ENCODE measurements at regions not wholly inside any gene's neighbourhood (a gene's known extent, or its start where the extent isn't known, plus 50 kb on each side); places are given as distances from the start of the nearest gene placed in this dataset.

DNA sequence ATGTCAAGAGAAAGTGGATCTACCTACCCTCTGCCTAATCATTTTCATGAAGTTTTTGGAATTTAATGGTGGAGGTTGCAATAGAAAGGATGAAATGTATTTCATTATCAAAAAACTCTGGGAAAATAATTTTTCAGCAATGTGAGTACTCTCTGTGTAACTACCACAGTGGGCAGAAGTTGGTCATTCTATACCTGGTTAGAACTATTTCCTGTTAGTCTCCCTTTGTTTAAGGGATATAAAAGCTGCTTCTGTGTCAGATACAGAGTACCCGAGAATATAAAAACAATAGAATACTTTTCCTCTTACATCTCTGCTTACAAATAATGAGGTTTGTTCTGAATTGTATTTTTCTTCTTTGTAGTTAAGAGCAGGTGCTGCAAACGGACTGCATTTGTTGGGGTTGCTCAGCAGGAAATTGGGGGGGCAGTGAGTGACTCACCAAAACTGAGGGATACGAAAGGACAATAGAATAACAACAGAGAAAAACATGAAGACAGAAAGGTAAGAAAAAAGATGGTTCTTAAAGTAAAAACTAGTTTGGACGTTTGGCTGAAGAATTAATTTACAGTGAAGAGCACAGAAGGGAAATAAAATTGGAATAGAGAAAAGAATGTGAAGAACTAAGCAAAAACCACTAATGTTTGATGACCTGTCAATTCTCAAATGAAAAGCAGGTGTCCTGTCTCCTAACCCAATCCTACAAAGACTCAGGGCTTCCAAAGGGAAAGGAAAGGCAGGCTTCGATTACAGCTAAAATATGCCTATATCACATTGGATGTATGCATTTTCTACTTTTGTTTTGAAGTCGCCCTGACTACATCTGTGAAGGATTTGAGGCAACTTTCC, 703.1 kb downstream of the RFPL4B start:
- TF ChIP-seq, protein P1, sequence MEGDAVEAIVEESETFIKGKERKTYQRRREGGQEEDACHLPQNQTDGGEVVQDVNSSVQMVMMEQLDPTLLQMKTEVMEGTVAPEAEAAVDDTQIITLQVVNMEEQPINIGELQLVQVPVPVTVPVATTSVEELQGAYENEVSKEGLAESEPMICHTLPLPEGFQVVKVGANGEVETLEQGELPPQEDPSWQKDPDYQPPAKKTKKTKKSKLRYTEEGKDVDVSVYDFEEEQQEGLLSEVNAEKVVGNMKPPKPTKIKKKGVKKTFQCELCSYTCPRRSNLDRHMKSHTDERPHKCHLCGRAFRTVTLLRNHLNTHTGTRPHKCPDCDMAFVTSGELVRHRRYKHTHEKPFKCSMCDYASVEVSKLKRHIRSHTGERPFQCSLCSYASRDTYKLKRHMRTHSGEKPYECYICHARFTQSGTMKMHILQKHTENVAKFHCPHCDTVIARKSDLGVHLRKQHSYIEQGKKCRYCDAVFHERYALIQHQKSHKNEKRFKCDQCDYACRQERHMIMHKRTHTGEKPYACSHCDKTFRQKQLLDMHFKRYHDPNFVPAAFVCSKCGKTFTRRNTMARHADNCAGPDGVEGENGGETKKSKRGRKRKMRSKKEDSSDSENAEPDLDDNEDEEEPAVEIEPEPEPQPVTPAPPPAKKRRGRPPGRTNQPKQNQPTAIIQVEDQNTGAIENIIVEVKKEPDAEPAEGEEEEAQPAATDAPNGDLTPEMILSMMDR (IDR thresholded peaks at IDR 0.05), result no peak
- TF ChIP-seq POLR2A (IDR thresholded peaks at IDR 0.05), result no peak

Data from esophagus squamous epithelium (tissue), 4 donors.